ENCODE measurements at regions not wholly inside any gene's neighbourhood (a gene's known extent, or its start where the extent isn't known, plus 50 kb on each side); places are given as distances from the start of the nearest gene placed in this dataset.
A peak's percentile ranks its signal among the peaks of the same experiment; 100 is the strongest.
"Not testable (repeated sequence)": the region's sequence is repeated elsewhere in the genome, so short reads cannot be mapped to it uniquely, and the experiment has no call there.

DNA sequence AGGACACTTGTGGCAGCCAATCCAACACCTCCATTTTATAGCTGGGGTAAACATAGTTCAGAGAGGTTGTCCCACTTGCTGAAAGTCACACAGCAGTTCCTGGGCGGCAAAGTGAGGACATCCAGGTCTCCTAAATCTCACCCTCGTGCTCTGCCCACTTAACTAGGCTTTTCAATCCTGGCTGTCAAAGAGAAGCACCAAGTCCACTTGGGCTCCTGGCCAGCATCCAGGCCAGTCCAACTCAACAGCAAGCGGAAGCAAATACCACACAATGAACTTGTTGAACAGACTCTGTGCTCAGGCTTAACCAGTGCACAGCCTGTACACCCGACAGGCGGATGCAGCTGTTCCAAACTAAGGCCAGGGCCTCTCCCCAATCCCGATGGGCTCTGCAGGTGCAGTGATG lies 60.4 kb upstream of the SPN start:
- Histone ChIP-seq H3K27ac (ENCODE audit: extremely low read length, insufficient read depth, low read length) (peak overlapping the region; percentile 67), H3K4me2 (ENCODE audit: low read depth, low read length) (peak overlapping the region; percentile 66), H3K4me3 (replicated peaks in 1 of 3; ENCODE audit: insufficient read depth in 1 of 3, low read depth in 2 of 3, low read length in 3 of 3) (peak overlapping the region in 1 of 3 experiments; percentile 48; a peak in 1 of 6 replicates), H3K4me1 (ENCODE audit: insufficient read depth, low read length) (peaks cover 95% of the 10 kb centered on the region)
- in situ Hi-C loops (cut with HindIII; ENCODE audit: extremely low pct_ligation_motif_present, low pct_unique_long_range_greater_than_20kb); H3K9me3 ChIP-seq (ENCODE audit: low read length); H4K20me1 ChIP-seq (ENCODE audit: insufficient read depth, low read length); H3K79me2 ChIP-seq (ENCODE audit: insufficient read depth, low read length); H3K27me3 ChIP-seq (ENCODE audit: control insufficient read depth in 1 of 2, insufficient read depth in 2 of 2, low read length in 2 of 2); CTCF ChIA-PET (ENCODE audit: low intra/inter-chr PET ratio, low total read pairs); intact Hi-C loops (cut with micrococcal nuclease; ENCODE audit: unreplicated experiment); FAIRE-seq; H3K9ac ChIP-seq (ENCODE audit: insufficient read depth, low read depth, low read length); H2AFZ ChIP-seq (ENCODE audit: low read length); H3K36me3 ChIP-seq (replicated peaks in 1 of 2; ENCODE audit: control insufficient read depth in 1 of 2, insufficient read depth in 2 of 2, low read length in 2 of 2); BruUV-seq (replicated peaks): not testable (repeated sequence)
- POLR2A ChIA-PET = interaction anchor here (1.1 to 1.3 kb wide), 2 partner anchors 12 to 77 kb away, joined by 4 to 5 read pairs; partner anchors contain the start of gene QPRT
- ATAC-seq (peak; percentile 52), DNase-seq (ENCODE audit: low spot score) (peak; percentile 78)
- WGBS (ENCODE audit: low lambda C conversion rate) = 0% methylated on average over 1 of the region's 6 CpGs
- TF ChIP-seq, protein P1, sequence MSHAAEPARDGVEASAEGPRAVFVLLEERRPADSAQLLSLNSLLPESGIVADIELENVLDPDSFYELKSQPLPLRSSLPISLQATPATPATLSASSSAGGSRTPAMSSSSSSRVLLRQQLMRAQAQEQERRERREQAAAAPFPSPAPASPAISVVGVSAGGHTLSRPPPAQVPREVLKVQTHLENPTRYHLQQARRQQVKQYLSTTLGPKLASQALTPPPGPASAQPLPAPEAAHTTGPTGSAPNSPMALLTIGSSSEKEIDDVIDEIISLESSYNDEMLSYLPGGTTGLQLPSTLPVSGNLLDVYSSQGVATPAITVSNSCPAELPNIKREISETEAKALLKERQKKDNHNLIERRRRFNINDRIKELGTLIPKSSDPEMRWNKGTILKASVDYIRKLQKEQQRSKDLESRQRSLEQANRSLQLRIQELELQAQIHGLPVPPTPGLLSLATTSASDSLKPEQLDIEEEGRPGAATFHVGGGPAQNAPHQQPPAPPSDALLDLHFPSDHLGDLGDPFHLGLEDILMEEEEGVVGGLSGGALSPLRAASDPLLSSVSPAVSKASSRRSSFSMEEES (CRISPR knock-in tag; IDR thresholded peaks at IDR 0.05) = peak; percentile 67; the same call in 1 of the 2 replicates
- TF ChIP-seq ZSCAN31 (CRISPR knock-in tag; IDR thresholded peaks at IDR 0.05; ENCODE audit: low read depth) (0 out of 2 replicates have a peak, but pooled peaks have one; percentile 20), ZNF501 (CRISPR knock-in tag; IDR thresholded peaks at IDR 0.05) (peak; percentile 50; the same call in 1 of the 2 replicates), CTCF (CRISPR knock-in tag; IDR thresholded peaks at IDR 0.05) (0 out of 2 replicates have a peak, but pooled peaks have one; percentile 4), HOXA3 (CRISPR knock-in tag; IDR thresholded peaks at IDR 0.05) (peak; percentile 34), ZNF414 (CRISPR knock-in tag; IDR thresholded peaks at IDR 0.05) (0 out of 2 replicates have a peak, but pooled peaks have one; percentile 4), ARNTL (CRISPR knock-in tag; IDR thresholded peaks at IDR 0.05) (peak; percentile 24; the same call in 1 of the 2 replicates), DPF2 (CRISPR knock-in tag; IDR thresholded peaks at IDR 0.05; ENCODE audit: borderline replicate concordance, low read depth) (peak; percentile 49; the same call in 1 of the 2 replicates), ZMYM3 (CRISPR knock-in tag; IDR thresholded peaks at IDR 0.05) (peak; percentile 97), PITX1 (CRISPR knock-in tag; IDR thresholded peaks at IDR 0.05) (peak; percentile 76; the same call in 1 of the 2 replicates)
- TF ChIP-seq, protein P2, sequence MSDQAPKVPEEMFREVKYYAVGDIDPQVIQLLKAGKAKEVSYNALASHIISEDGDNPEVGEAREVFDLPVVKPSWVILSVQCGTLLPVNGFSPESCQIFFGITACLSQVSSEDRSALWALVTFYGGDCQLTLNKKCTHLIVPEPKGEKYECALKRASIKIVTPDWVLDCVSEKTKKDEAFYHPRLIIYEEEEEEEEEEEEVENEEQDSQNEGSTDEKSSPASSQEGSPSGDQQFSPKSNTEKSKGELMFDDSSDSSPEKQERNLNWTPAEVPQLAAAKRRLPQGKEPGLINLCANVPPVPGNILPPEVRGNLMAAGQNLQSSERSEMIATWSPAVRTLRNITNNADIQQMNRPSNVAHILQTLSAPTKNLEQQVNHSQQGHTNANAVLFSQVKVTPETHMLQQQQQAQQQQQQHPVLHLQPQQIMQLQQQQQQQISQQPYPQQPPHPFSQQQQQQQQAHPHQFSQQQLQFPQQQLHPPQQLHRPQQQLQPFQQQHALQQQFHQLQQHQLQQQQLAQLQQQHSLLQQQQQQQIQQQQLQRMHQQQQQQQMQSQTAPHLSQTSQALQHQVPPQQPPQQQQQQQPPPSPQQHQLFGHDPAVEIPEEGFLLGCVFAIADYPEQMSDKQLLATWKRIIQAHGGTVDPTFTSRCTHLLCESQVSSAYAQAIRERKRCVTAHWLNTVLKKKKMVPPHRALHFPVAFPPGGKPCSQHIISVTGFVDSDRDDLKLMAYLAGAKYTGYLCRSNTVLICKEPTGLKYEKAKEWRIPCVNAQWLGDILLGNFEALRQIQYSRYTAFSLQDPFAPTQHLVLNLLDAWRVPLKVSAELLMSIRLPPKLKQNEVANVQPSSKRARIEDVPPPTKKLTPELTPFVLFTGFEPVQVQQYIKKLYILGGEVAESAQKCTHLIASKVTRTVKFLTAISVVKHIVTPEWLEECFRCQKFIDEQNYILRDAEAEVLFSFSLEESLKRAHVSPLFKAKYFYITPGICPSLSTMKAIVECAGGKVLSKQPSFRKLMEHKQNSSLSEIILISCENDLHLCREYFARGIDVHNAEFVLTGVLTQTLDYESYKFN (CRISPR knock-in tag; conservative IDR thresholded peaks at IDR 0.05) = peak; percentile 49
- TF ChIP-seq, protein P3, sequence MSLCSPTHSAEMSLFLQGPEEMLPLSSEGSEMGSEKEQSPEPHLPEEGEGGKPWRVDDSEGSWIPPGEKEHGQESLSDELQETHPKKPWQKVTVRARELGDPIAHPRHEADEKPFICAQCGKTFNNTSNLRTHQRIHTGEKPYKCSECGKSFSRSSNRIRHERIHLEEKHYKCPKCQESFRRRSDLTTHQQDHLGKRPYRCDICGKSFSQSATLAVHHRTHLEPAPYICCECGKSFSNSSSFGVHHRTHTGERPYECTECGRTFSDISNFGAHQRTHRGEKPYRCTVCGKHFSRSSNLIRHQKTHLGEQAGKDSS (CRISPR knock-in tag; IDR thresholded peaks at IDR 0.05; ENCODE audit: borderline replicate concordance, low read depth) = peak; percentile 70; the same call in 1 of the 2 replicates
- TF ChIP-seq, protein P4, sequence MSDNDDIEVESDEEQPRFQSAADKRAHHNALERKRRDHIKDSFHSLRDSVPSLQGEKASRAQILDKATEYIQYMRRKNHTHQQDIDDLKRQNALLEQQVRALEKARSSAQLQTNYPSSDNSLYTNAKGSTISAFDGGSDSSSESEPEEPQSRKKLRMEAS (IDR thresholded peaks at IDR 0.05) = 0 out of 2 replicates have a peak, but pooled peaks have one; percentile 37

All from HepG2 (cell line).